H9 (cell line): ENCODE measurements at regions not wholly inside any gene's neighbourhood (a gene's known extent, or its start where the extent isn't known, plus 50 kb on each side); places are given as distances from the start of the nearest gene placed in this dataset.

ENCODE experiments used
- DNase-seq: peaks from one replicate; pipeline ENCODE4 v3.0.0-alpha.2; 2017
- H2AFZ ChIP-seq: one replicate; pipeline ENCODE4 v1.6.1; 2013; ENCODE audit warnings: mild to moderate bottlenecking, low read length, control low read depth, moderate library complexity
- H2AK5ac ChIP-seq: 2 replicates; pipeline ENCODE4 v1.6.1; 2013; ENCODE audit warnings: low read length, control low read depth, mixed read lengths; ENCODE audit not compliant: insufficient read length
- H2BK120ac ChIP-seq: one replicate; pipeline ENCODE4 v1.6.1; 2013; ENCODE audit warnings: low read depth, mild to moderate bottlenecking, low read length, control low read depth, inconsistent platforms; ENCODE audit not compliant: poor library complexity, severe bottlenecking
- H2BK12ac ChIP-seq: 2 replicates; pipeline ENCODE4 v1.6.1; 2013; ENCODE audit warnings: low read length, control low read depth, mixed read lengths, low read depth; ENCODE audit not compliant: insufficient read length
- H2BK15ac ChIP-seq: 2 replicates; pipeline ENCODE4 v1.6.1; 2013; ENCODE audit warnings: low read depth, low read length, control low read depth
- H2BK20ac ChIP-seq: one replicate; pipeline ENCODE4 v1.6.1; 2013; ENCODE audit warnings: low read depth, mild to moderate bottlenecking, low read length, control low read depth, inconsistent platforms; ENCODE audit not compliant: poor library complexity, severe bottlenecking
- H2BK5ac ChIP-seq: 2 replicates; pipeline ENCODE4 v1.6.1; 2013; ENCODE audit warnings: low read length, control low read depth, mixed read lengths; ENCODE audit not compliant: insufficient read length
- H3K14ac ChIP-seq: 2 replicates; pipeline ENCODE4 v1.6.1; 2013; ENCODE audit warnings: low read length, control low read depth; ENCODE audit not compliant: insufficient read depth
- H3K18ac ChIP-seq: 2 replicates; pipeline ENCODE4 v1.6.1; 2013; ENCODE audit warnings: low read depth, mild to moderate bottlenecking, mixed read lengths, low read length, control low read depth; ENCODE audit not compliant: insufficient read length
- H3K23ac ChIP-seq: 2 replicates; pipeline ENCODE4 v1.6.1; 2013; ENCODE audit warnings: low read length, control low read depth, mixed read lengths, low read depth; ENCODE audit not compliant: insufficient read length
- H3K23me2 ChIP-seq: 2 replicates; pipeline ENCODE4 v1.6.1; 2013; ENCODE audit warnings: low read depth, mild to moderate bottlenecking, mixed read lengths, low read length, control low read depth; ENCODE audit not compliant: insufficient read length, poor library complexity, severe bottlenecking
- H3K27ac ChIP-seq: 2 replicates; pipeline ENCODE4 v1.5.1; 2013; ENCODE audit warnings: low read length, control low read depth, mixed read lengths, low read depth; ENCODE audit not compliant: insufficient read length
- H3K27me3 ChIP-seq: 2 replicates; pipeline ENCODE4 v1.6.1; 2013; ENCODE audit warnings: low read length, control low read depth, inconsistent platforms; ENCODE audit not compliant: insufficient read depth
- H3K4ac ChIP-seq: 2 replicates; pipeline ENCODE4 v1.6.1; 2013; ENCODE audit warnings: low read depth, mild to moderate bottlenecking, control low read depth, inconsistent platforms, low read length, moderate library complexity
- H3K4me1 ChIP-seq: 2 replicates; pipeline ENCODE4 v1.6.1; 2013; ENCODE audit warnings: low read length, control low read depth, inconsistent platforms; ENCODE audit not compliant: insufficient read depth
- H3K4me2 ChIP-seq: 2 replicates; pipeline ENCODE4 v1.6.1; 2013; ENCODE audit warnings: low read length, control low read depth, mixed read lengths; ENCODE audit not compliant: insufficient read length, insufficient read depth
- H3K56ac ChIP-seq: 2 replicates; pipeline ENCODE4 v1.6.1; 2013; ENCODE audit warnings: low read depth, mild to moderate bottlenecking, mixed read lengths, low read length, control low read depth; ENCODE audit not compliant: insufficient read length
- H3K79me1 ChIP-seq: 2 replicates; pipeline ENCODE4 v1.6.1; 2013; ENCODE audit warnings: low read depth, mild to moderate bottlenecking, moderate library complexity, low read length, control low read depth, inconsistent platforms; ENCODE audit not compliant: insufficient read depth, poor library complexity, severe bottlenecking
- H3K79me2 ChIP-seq: 2 replicates; pipeline ENCODE4 v1.6.1; 2013; ENCODE audit warnings: low read length, control low read depth, inconsistent platforms; ENCODE audit not compliant: insufficient read depth
- H3K9ac ChIP-seq: 2 replicates; pipeline ENCODE4 v1.6.1; 2013; ENCODE audit warnings: low read length, control low read depth, mixed read lengths; ENCODE audit not compliant: insufficient read length; ENCODE audit errors: extremely low read depth
- H3K9me3 ChIP-seq: one replicate; pipeline ENCODE4 v1.6.1; 2013; ENCODE audit warnings: low read depth, low read length, inconsistent platforms; ENCODE audit not compliant: control insufficient read depth
- H3T11ph ChIP-seq: one replicate; pipeline ENCODE4 v1.6.1; 2013; ENCODE audit warnings: mild to moderate bottlenecking, low read length, control low read depth, inconsistent platforms
- H4K20me1 ChIP-seq: one replicate; pipeline ENCODE4 v1.6.1; 2013; ENCODE audit not compliant: control insufficient read depth, insufficient read length, insufficient read depth
- H4K5ac ChIP-seq: 2 replicates; pipeline ENCODE4 v1.6.1; 2013; ENCODE audit warnings: low read depth, mild to moderate bottlenecking, mixed read lengths, low read length, control low read depth; ENCODE audit not compliant: insufficient read length
- H4K8ac ChIP-seq: replicated peaks from 2 replicates; pipeline ENCODE4 v1.6.1; 2013; ENCODE audit warnings: low read length, control low read depth, mixed read lengths, low read depth; ENCODE audit not compliant: insufficient read length
- H4K91ac ChIP-seq: 2 replicates; pipeline ENCODE4 v1.6.1; 2013; ENCODE audit warnings: low read depth, mild to moderate bottlenecking, moderate library complexity, mixed read lengths, low read length, control low read depth; ENCODE audit not compliant: insufficient read length
- H3K27ac Mint-ChIP-seq, 3 experiments: 2 replicates in 2 of 3; 3 replicates in 1 of 3; pipeline ENCODE4 v1.8.0; 2020 to 2021; ENCODE audit warnings: mixed read lengths in 3 of 3, mild to moderate bottlenecking in 1 of 3, moderate library complexity in 1 of 3
- H3K27me3 Mint-ChIP-seq: 2 replicates; pipeline ENCODE4 v1.8.0; 2021; ENCODE audit warnings: low read depth, mild to moderate bottlenecking, moderate library complexity, mixed read lengths
- H3K36me3 Mint-ChIP-seq, 3 experiments: 2 replicates in 2 of 3; 3 replicates in 1 of 3; pipeline ENCODE4 v1.8.0; 2020 to 2021; ENCODE audit warnings: low read depth in 3 of 3, mixed read lengths in 3 of 3; ENCODE audit not compliant: insufficient read depth in 1 of 3
- H3K4me1 Mint-ChIP-seq, 2 experiments: 2 replicates each; pipeline ENCODE4 v1.8.0; 2020; ENCODE audit warnings: mixed read lengths in 2 of 2
- H3K4me3 Mint-ChIP-seq, 2 experiments: 2 replicates in 1 of 2; 3 replicates in 1 of 2; pipeline ENCODE4 v1.8.0; 2020 to 2021; ENCODE audit warnings: mild to moderate bottlenecking in 2 of 2, mixed read lengths in 2 of 2, moderate library complexity in 1 of 2
- H3K9me3 Mint-ChIP-seq, 2 experiments: 2 replicates in 1 of 2; 3 replicates in 1 of 2; pipeline ENCODE4 v1.8.0; 2020; ENCODE audit warnings: mild to moderate bottlenecking in 2 of 2, mixed read lengths in 2 of 2, moderate library complexity in 1 of 2
- WGBS: extraction: QIAGEN DNeasy Blood & Tissue Kit; methylation state at CpG from one replicate; pipeline ENCODE4 v1.1.7; 2013; ENCODE audit warnings: missing lambda C conversion rate, low lambda C conversion rate, mixed read lengths; ENCODE audit not compliant: insufficient read length; ENCODE audit errors: extremely low coverage; 5-methylcytosine and 5-hydroxymethylcytosine counted together
- TF ChIP-seq, protein P1 (sequence below): fragments of 200-600 bp; sonication (generic); conservative IDR thresholded peaks from 3 replicates; pipeline ENCODE4 v1.8.0; 2021; ENCODE audit warnings: antibody characterized with exemption, mild to moderate bottlenecking

DNA sequence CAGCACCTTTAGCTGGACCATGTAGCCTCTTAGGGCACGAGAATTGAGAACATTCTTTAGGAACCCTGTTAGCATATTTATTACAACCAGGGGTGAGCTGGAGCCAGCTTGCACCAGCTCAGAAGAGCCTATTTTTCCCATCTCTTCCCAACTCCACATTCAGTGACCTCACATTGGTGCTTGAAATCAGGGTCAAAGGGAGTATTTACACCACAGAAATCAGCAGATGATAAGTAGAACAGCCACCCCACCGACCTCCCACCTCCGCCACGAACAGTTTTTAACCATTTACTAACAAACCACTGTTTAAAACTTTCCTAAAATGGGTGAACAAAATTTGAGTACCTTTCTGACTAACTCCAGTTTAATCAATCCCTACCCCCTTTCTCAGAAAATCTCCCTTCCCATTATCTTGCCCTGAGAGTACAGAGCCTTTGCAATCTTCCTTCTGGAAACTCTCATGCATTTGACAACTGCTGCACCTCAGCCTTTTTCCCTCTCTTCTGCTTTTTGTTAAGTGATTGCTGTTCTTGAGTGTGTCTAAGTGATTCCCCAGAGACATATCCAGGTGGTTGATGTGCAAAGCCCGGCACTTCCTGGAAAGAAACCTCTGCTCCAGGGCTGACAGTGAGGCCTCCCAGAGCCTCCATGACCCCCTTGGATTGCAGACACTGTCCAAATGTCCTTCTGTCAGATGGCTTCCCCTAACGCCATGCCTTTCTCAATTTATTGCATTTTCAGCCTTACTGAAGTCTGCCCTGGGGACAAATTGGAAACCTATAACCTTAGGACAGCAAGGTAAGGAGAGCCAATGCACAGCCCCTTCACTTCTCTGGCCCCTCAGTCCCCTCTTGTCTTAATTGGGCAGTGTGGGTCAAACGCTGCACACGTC is 389.5 kb upstream of the TNP1 start:
- no peak overlapping the region for H3T11ph ChIP-seq
- H2AFZ ChIP-seq, result no peak overlapping the region
- no peaks in the 10 kb centered on the region for H3K9me3 ChIP-seq
- no peak for DNase-seq
- TF ChIP-seq, protein P1, sequence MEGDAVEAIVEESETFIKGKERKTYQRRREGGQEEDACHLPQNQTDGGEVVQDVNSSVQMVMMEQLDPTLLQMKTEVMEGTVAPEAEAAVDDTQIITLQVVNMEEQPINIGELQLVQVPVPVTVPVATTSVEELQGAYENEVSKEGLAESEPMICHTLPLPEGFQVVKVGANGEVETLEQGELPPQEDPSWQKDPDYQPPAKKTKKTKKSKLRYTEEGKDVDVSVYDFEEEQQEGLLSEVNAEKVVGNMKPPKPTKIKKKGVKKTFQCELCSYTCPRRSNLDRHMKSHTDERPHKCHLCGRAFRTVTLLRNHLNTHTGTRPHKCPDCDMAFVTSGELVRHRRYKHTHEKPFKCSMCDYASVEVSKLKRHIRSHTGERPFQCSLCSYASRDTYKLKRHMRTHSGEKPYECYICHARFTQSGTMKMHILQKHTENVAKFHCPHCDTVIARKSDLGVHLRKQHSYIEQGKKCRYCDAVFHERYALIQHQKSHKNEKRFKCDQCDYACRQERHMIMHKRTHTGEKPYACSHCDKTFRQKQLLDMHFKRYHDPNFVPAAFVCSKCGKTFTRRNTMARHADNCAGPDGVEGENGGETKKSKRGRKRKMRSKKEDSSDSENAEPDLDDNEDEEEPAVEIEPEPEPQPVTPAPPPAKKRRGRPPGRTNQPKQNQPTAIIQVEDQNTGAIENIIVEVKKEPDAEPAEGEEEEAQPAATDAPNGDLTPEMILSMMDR, result no peak
- H3K4ac ChIP-seq, result no peak overlapping the region
- Mint-ChIP-seq H3K4me3 (no peak overlapping the region), H3K27me3 (peaks cover 6% of the 10 kb centered on the region), H3K4me1 (no peaks in the 10 kb centered on the region), H3K27ac (no peak overlapping the region), H3K9me3 (no peaks in the 10 kb centered on the region), H3K36me3 (no peaks in the 10 kb centered on the region)
- no peak overlapping the region for H2BK20ac ChIP-seq
- H3K23ac ChIP-seq, result no peak overlapping the region
- no peak overlapping the region for H2BK120ac ChIP-seq
- H4K5ac ChIP-seq, result no peak overlapping the region
- H3K56ac ChIP-seq, result no peak overlapping the region
- H3K4me1 ChIP-seq, result no peaks in the 10 kb centered on the region
- H3K79me1 ChIP-seq, result no peaks in the 10 kb centered on the region
- no CpG with 5 or more reads among the region's 8 CpGs for WGBS
- H3K14ac ChIP-seq, result no peak overlapping the region
- H4K8ac ChIP-seq, result no peak overlapping the region
- H2BK5ac ChIP-seq, result no peak overlapping the region
- no peak overlapping the region for H2BK12ac ChIP-seq
- H2BK15ac ChIP-seq, result no peak overlapping the region
- H3K9ac ChIP-seq, result no peak overlapping the region
- no peak overlapping the region for H3K27ac ChIP-seq
- no peak overlapping the region for H4K91ac ChIP-seq
- no peak overlapping the region for H2AK5ac ChIP-seq
- no peaks in the 10 kb centered on the region for H4K20me1 ChIP-seq
- H3K18ac ChIP-seq, result no peak overlapping the region
- H3K27me3 ChIP-seq, result no peaks in the 10 kb centered on the region
- H3K4me2 ChIP-seq, result no peak overlapping the region
- H3K79me2 ChIP-seq, result no peaks in the 10 kb centered on the region
- no peaks in the 10 kb centered on the region for H3K23me2 ChIP-seq
